ENCODE measurements at regions not wholly inside any gene's neighbourhood (a gene's known extent, or its start where the extent isn't known, plus 50 kb on each side); places are given as distances from the start of the nearest gene placed in this dataset.
A peak's percentile ranks its signal among the peaks of the same experiment; 100 is the strongest.

DNA sequence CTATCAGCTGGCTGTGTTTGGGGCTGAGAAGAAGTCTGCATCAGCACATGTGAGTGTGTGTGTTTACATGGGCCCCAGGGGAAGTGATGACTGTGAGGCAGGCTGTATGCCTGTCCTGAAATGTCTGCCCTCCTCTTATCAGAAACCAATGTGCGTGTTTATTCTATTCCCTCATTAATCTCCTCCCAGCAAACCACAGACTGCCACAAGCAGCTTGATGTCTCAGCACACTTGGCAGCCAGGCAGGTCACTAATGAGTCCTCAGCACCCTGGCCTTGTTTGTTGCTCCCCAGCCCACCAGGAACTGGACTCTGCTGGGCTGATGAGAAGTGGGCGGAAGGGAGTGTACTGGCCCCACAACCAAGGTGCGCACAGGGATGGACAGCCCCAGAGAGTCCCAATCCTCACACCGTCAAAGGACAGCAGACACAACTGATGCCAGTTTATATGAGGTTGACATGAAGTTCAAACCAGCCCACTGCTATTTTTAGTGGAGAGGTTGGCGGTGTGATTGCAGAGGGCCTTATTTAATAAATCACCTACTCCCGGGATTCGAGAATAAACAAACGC, 225.8 kb downstream of the ETS1 start:
- FAIRE-seq = no peak

DNA sequence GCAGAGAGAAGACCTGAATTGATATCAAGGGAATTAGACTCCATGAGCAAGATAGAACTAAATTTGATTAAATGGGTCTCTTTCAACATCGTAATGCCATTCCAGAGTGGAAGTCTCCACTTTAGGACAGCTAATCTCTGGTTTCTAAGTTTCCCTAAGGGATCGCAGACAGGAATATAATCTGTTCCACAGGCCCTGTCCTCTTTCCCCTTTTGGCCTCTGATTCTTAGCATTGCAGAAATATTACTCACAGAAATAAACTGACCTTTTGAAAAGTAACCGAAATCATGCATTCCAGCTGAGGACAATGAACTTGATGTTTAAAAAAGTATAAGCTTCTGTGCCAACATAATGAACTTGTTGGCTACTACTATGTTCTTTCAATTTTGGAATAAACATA, 227.8 kb downstream of the ETS1 start:
- FAIRE-seq = no peak

DNA sequence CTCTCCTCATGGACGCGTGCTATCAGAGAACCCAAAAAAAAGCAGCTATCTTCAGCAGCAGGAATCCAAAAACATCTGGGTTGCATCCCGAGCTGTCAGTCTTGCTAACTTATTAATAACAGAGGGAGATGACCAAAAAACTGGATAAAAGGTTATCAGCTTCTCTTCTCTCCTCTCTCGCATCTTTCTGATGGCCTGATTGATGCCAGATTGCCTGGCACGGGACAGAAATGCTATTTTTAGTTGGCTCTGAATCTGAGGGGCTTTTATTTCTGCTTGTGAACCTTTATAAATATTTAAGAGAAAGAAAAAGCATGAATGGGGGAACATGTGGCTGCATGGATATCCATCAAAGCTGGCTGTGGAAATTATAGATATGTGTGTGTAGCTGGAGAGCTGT, 230.3 kb downstream of the ETS1 start:
- no peak for FAIRE-seq

DNA sequence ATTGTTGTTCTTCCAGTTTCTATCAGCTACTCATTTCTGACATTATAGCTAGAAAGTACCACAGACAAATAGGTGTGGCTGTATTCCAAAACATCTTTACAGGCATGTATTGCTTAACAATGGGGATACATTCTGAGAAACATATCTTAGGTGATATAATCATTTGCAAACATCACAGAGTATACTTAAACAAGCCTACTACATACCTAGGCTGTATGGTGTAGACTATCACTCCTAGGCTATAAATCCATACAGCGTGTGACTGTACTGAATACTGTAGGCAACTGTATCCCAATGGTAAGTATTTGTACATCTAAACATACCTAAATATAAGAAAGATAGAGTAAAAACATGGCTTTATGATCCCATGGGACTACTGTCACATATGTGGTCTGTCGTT, 231.8 kb downstream of the ETS1 start:
- no peak for FAIRE-seq

DNA sequence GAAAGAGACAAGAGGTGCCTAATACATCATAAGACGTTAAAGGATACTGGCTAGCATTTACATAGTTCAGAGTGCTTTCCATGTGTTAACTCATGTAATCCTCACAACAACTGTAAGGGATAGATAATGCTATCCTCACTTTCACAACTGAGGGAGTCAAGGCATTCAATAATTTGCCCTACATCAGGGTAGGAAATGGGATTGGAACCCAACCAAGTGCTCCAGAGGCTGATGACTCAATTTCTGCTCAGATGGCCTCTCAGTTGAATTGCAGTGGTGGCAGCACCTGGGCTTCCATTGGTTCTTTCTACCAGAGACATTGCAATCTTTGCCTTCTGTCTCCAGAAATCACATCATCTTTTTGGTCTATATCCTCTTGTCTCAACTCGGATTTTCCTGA, 232.9 kb downstream of the ETS1 start:
- no peak for FAIRE-seq

DNA sequence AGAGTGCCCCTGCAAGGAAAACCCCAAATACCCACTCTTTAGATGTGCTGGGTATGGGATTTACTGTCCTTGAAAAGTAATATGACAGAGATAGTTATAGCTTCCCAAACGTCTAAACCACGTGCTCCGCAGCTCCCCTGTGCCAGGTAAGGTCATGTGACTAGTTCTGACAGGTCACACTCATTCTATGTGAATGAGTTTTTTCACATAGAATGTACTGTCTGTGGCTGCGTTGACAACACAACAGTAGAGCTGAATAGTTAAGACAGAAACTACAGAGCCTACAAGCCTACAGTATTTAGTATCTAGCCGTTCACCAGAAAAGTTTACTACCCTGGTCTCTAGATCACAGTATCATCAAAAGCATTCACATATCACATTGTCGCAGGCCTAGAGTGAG, 236.2 kb downstream of the ETS1 start:
- FAIRE-seq = no peak

DNA sequence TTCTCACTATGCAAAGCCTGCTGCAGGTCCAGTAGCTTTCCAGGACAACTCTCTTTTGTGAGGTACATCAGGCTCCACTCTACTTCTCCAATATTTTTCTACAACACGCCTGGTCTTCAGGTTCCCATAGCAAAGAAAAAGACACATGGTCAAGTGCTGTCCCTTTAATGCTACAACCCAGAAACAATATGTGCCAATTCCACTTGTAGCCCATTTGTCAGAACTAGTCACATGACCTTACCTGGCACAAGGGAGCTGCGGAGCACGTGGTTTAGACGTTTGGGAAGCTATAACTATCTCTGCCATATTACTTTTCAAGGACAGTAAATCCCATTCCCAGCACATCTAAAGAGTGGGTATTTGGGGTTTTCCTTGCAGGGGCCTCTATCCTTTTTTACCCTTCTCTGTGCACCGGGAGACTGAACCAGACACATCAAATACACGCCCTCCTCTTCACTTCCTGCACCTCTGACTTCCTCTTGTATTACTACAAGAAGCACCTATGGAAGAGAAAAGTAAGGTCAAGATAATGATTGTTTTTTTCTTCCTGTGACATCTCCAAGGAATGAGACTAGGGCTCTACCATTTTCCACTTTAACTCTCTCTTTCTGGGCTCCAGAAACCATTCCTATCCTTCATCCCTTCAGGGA, 237.6 kb downstream of the ETS1 start:
- no peak for FAIRE-seq

DNA sequence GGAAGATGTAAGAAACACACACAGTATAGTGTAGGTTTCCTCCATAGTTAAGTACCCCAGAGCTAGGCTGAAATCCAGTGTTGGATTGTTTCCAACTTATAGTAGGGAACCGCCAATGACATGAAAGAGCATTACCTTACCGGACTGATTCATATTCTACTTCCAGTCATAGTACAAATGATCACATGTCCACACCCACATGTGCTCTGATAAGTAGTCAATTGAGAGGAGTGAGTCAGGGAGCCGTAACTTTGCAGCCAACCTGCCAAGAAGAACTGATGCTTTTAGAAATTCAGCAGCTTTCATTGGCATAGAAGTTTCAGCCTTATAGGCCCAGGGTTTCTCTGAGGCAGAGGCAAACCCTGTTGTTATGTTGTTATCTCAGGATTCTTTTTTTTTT, 240.6 kb downstream of the ETS1 start:
- FAIRE-seq = no peak

DNA sequence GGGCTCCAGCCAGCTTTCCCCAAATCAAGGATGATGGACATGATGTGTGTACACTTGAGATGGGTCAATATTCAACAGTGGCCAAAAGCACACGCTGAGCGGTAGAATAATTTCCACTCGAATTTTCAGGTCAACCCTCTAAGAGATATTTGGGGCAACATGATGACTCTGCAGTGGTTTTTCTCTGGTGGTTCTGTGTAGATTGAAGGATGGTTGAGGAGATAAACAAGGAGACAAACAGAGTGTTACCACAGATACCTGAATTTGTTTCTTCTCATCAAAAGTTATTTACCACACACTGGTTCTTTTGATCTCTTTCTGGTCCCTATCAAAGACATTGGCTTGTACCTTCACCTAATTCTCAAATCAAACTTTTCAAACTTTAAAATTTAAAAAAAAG, 242.0 kb downstream of the ETS1 start:
- FAIRE-seq = no peak

DNA sequence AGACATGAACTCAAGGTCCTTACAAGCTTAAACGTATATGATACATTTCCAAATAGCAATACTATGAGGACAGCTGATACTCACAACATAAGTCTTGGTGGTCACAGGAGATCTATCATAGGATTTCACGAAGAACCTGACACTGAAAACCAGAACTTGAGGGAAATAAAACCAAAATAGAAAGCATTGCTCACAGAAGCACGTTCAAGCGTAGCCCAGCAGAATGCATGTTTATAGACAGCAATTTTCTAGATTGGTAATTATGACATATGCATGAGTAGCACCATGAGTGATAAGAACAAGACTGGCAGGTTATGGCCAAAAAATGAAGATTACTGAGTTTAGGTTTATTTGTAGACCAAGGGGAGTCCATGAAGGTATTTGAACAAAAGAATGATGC, 243.5 kb downstream of the ETS1 start:
- FAIRE-seq = no peak

DNA sequence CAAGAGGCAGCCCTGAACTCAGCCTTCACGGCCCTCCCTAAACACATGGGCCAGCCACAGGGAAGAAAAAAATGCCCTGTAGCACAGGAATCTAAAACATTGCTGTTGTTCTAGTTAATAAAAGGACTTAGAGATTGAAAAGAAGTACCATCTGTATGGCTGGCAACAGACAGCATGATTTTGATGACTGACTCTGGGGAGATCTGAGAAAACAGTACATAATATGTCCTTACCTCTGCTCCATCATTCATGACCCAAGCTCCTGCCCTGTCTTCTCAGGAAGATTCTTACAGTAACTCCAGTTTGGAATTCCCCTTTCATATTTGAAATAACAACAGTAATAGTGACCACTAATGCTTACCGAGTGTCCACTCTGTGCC, 244.2 kb downstream of the ETS1 start:
- FAIRE-seq = no peak

DNA sequence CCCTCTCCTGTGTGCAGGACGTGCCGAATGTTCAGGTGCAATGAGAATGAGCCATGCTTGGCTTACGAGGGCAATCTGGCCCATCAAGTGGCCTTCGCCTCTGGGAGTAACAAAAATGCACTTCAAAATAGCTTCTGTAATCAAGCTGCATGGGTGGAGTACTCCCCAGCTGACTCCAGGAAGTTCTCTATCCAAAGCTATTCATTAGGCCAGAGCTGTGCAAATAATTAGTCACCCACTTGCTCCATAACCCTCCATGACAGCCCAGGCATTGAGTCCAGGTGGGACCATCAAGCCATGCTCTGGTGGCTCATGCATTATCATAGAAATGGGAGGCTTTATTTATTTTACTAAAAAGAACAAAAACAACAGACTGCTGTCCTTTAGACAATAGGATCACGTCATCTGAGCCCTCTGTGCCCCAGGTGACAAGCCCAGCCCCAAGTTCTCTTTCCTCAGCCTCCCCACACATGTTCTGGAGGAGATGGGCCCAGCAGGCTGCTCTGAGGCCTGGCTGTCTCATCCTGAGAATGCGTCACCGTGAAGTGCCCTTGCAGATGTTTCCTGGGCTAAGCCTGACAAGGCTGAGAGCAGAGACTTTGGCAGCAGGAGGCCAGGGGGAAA, 244.7 kb downstream of the ETS1 start:
- FAIRE-seq = peak; percentile 94

DNA sequence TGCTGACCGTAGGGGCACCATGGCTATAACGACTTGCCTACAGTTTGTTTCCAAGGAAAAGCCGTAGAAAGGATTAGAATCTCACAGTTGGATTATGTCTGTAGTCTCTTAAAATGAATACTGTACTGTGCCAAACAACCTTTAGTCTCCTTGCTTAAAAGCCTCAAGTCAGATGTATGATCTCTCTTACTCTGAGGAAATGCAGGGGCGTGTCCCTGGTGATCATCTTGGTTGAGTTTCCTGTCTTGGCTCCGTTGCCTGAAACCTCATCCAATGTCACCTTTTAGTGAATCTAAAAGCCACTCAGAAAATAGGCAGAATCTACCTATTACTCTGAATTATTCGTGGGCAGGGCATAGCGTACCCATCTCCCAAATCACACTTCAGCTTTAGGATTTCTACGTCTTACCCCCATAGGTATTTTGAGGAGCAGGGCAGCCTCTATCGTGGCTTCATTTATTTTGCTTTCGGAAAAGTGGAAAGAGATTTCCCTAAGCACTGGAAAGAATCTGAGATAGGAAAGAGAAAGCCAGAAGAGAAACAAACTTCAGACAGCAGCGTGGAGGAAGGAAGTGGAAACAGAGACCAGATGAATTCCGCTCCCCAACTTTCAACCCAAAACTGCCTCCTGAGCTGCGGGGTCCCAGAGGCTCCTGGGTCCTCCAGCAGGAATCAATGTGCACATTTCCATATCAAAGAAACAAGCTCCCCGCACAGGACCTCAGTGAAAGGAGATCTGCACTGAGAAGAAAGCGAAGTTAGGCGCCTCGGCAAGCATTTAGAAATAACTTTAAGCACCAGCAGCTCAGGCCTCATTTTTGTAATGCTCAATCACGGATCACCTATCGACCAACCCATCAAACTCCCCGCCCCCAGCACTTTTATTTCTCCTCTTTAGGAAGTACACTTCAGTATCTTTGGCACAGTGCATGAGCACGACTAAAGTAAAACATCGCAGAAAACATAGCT, 245.8 kb downstream of the ETS1 start:
- no peak for FAIRE-seq

DNA sequence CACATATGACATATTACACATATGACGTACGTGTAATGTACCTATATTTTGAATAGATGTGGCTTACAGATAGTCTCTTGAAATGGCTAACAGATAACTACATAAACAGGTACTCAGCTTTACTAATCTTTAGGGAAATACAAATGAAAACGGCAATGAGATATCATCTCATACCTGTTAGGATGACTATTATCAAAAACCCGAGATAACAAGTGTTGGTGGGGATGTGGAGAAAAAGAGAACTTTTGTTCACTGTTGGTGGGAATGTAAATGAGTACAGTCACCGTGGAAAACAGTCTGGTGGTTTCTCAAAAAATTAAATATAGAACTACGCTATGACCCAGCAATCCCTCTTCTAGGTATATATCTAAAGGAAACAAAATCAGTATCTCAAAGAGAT, 247.6 kb downstream of the ETS1 start:
- FAIRE-seq = no peak

DNA sequence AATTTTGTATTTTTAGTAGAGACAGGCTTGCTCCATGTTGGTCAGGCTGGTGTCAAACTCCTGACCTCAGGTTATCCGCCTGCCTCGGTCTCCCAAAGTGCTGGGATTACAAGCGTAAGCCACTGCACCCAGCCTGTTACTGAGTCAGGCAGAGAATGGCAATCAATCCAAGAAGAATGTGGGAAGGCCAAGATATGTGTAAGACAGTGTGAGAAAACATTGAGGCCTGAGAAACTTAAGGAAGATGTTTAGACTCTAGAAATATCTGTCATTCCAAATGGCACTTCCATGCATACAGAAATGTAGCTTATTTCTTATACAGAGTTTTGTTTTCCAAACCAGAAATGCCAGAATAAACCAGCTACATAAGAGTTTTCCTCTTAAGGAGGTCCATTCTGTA, 248.5 kb downstream of the ETS1 start:
- FAIRE-seq = no peak

DNA sequence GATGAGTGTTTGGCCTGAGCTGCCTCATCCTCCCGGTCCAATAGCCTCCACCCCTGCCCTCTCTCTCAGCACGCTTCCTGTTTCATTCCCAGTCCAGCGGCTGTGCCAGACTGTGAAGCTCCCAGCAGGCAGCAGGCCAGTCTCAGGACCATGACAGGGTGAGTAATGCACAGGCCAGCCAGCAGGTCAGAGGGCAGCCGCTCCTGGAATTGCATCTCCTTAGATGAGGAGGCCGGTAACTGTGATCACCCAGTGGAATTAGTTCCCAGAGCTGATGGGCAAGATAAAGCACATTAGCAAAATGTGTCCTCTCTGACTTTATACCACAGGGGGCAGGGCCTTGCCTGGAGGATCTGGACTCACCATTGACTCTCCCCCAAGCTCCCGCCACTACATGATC, 251.2 kb downstream of the ETS1 start:
- FAIRE-seq = no peak

DNA sequence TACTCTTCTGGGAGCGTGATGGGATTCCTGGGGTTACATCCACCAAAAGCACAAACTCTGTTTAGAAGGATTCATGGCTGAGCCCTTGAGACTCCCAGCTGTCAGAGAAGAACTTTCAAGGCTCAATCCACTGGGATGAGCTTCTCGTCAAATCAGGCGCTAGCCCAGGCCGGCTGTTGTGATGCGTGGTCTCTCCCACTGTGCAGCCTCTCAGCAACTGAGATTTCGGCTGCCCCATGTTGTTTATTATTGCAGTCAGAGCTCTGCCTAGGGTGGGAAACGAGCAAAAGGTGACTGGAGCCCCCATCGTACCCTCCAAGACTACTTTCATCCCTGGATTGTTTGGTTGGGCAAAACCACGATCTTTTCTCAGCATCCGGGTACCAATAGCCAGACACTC, 251.6 kb downstream of the ETS1 start:
- no peak for FAIRE-seq

DNA sequence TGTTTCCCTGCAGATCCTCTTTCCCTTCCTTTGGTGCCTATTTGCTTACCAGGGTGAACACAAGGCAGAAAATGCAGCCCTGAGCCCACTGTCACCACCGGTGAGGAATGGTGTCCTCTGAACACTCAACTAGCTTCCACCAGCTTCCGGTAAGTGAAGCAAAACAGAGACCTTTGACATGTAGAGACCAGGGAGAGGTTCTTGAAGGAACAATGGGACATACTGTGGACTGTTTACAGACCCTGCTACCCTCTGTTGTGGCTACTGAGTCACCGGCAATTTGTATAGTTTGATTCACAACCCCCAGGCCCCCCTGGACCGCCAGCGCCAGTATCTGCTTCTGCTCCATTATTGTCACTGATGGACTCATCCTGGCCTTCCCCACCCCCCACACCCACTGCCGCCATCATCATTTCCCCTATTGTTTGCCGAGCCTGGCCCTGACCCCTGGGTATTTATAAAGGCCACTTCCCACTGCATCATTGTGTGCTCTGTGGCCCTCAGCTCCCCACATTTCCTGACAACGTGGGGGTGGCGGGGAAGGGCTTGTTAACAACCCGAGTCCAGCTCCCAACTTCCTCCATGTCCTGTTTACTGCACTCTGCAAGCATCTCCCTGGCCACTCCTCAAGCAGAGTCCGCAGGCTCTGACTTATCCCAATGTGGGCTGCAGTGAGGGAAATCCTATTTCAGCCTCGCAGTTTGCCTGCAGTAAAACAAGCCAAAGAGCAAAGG, 252.9 kb downstream of the ETS1 start:
- FAIRE-seq = no peak

DNA sequence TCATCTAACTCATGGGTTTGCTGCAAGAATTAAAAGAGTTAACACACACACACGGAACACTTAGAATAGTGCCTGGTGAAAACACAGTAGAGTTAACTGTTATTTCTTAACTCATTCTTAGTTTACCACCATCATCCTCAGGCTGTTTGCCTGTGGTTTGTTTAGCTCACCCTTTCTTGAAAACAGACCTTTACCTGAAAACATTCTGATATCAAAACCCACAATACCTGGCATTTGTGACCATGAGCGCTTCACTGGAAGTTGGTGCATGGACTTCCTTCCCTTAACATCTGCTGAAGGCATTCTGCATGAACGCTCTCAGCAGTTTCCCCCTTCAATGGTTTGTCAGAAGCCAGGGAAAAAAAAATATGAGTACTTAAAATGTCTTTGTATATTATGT, 256.0 kb downstream of the ETS1 start:
- FAIRE-seq = no peak

DNA sequence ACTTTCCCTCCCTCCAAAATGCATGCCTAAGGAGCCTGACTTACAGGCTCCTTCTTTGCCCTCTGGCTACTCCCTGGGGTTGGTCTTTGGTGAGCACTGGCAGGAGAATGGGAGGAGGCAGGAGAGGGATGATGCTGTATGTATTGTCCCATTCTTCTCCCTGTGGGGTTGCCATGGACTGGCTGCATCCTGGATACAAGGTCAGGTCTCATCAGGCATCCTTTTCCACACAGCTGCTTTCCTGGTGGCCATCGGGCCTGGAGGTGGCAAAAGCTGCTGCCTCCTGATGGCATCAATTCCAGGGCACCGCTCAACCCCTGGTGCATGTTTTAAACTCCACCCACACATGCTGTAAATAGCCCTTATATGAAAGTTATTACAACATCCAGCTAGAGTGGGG, 257.2 kb downstream of the ETS1 start:
- no peak for FAIRE-seq

DNA sequence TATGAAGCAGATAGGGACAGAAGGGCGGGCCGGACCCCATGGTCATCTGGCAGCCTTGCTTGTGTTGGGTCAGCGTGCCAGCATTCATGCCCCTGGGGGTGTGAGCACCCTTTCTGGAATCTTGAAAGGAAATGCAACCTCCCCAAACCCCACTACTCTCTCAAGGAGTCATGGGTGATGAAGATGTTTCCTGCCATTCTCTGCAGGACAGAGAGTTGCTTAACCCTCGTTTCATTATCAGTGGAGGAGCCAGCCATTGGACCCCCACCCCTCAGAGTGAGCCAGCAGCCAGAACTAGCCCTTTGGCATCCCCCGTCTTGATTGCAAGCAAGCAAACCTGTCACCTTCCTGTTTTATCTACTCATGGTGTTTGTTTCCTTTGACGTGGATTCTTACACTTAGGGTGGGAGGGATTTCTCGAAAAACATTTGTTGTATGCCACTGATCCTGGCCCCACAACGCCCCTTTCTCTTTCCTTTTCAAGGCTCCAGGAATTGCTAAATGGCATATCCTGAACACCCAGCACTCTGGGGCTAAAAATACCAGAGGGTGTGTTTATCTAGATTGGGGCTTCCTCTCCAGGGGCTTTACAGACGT, 258.3 kb downstream of the ETS1 start:
- FAIRE-seq = no peak

DNA sequence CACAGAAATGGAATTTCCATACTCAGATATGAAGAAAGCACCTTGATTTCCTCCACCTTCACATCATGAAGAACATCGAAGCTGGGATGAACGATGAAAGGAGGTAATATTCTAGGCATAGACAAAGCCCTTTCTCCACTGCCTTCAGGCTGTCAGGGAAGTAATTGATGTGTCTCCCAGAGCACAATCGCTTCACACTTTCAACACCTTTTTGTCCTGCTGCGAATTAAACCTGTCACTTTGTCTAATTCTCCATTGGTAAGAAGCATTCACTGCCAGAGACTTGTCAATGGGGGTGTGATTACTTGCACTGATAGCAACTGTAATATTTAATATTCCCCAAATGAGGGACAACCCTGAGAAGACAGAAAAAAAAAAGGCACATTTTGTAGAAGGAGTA, 260.1 kb downstream of the ETS1 start:
- no peak for FAIRE-seq

DNA sequence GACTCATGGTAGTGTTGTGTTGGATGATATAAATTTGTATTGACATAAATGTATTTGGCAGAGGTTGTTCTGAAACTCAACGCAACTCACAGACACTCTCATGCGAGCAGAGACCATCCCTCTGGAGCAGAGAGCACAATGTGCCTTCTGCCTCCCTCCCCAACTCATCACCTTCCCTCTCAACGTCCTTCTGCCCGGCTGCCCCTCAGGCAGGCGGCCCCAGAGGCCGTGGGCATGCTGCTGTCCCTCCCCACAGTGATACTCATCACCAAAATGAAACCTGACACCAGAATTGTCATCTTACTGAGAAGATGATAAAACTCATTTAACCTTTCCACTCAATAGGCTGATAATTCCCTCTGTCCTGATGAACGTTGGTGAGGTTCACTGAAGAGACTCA, 260.6 kb downstream of the ETS1 start:
- no peak for FAIRE-seq

All from islet of Langerhans (tissue), 1 donor.